DMS 273 (cell line): ENCODE measurements at regions not wholly inside any gene's neighbourhood (a gene's known extent, or its start where the extent isn't known, plus 50 kb on each side); places are given as distances from the start of the nearest gene placed in this dataset.
"Not testable (repeated sequence)": the region's sequence is repeated elsewhere in the genome, so short reads cannot be mapped to it uniquely, and the experiment has no call there.

Experiments used
- DNase-seq: peaks from one replicate; lab custom pipeline; 2025; ENCODE audit not compliant: unreplicated experiment; lab: John Stamatoyannopoulos, UW

GRCh38 chr1:95512925-95513324, 278.9 kb downstream of the RWDD3 start:
- peak; percentile 46 for DNase-seq

GRCh38 chr1:95517506-95517905, 283.5 kb downstream of the RWDD3 start:
- DNase-seq, result no peak

GRCh38 chr1:95518310-95518709, 284.3 kb downstream of the RWDD3 start:
- no peak for DNase-seq

DNA sequence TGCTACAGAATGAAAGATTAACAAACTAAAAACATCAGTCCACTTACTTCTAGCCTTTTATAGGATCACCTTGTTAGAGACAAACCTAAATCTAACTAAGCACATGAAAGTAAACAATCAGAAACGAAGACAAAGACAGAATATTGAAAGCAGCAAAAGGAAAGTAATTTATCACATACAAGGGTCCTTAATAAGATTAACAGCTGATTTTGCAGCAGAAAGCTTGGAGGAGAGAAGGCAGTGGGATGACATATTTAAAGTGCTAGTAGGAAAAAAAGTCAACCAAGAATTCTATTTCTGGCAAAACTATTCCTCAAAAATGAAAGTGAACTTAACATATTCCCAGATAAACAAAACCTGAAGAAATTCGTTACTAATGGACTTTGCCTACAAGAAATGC, 286.4 kb downstream of the RWDD3 start:
- no peak for DNase-seq

GRCh38 chr1:95532335-95532734, 298.3 kb downstream of the RWDD3 start:
- peak; percentile 49 for DNase-seq

DNA sequence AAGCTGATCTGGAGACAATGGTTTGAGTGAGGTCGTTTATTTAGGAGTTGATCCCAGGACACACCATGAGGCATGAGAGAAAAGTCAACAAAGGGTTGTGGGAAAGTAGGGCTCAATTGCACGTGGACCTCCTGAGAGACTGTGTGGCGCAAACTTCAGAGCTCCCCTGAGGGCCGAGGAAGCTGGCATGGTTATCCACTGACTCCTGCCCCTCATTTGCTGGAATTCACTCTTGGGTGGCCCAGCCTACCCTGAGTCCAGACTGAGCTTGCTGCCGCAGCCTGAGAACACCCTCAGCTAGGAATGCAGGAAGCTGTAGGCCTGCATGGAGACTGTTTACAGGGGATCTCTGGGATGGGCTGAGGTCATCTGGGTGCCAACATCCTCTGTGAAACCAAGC, 301.0 kb downstream of the RWDD3 start:
- no peak for DNase-seq

DNA sequence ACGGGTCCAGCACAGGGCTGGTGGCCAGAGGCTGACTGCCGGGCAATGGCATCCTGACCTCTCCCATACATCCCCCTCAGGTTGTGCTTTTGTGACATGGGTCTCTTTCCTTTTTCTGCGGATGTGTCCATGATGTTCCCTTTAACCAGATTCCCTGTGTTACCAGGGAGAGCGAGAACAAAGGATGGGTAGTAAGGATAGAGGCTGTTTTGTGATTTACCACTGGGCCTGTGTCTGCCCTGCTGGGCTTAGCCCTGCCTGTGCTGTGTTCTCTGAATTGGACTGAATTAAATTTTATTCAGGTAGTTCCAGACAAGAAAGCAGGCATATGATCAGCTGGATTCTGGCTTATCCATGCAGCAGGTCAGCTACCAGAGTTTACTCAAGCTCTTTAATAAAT, 301.6 kb downstream of the RWDD3 start:
- no peak for DNase-seq

DNA sequence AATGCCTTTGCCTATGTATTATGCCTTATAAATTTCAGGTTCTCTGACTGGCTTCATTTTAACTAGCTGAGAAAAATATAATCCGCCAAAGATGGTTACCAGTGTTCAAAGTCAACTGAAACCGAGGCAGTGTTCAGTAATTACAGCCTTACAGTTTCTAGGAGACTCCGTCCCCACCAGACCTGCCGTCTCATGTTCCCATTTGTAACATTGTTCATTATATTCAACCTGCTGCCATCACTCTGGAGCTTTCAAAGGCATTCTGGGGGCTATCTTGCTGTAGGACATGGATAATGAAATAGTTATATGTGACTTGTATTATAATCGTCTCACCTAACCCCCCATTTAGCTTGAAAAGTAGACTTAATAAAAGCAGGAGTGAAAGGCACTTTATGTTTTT, 302.5 kb downstream of the RWDD3 start:
- no peak for DNase-seq

DNA sequence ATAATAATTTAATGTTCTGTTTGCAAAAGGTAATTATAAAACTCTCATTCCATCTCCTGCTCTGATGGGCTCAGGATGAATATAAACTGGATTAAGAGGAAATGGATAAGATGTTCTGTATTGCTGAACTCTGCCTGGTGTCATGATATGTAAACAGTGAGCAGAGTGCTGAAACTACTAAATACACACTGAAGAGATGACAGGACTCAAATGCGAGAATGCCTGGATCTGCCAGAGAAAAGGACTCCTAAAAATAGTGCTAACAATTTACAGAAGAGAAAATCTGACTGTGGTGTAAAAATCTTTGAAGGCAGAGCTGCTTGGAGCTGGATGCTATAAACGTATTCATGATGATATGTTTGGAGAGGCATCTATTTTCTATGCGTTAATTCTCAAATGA, 303.2 kb downstream of the RWDD3 start:
- DNase-seq, result no peak

GRCh38 chr1:95538242-95538641, 304.2 kb downstream of the RWDD3 start:
- DNase-seq, result not testable (repeated sequence)

GRCh38 chr1:95542936-95543335, 308.9 kb downstream of the RWDD3 start:
- no peak for DNase-seq

- DNase-seq, result no peak
Measured at GRCh38 chr1:95547005-95547404, 313.0 kb downstream of the RWDD3 start.

DNA sequence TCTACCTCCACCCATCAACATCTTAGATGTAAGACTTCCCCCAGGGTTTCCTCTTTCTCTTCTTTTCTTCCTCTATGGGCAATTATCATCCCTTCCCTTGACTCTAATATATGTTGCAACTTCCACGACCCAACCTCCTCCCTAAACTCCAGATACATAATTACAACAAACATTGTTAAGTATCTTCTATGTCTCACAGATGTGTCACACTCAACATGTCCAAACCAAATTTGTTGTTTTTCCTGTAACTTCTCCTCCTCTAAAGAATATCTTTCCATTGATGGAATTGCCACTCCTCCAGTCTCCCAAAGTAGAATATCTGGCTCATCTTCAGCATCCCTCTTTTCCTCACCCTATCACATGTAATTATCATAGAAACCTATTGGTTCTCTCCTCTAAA, 314.2 kb downstream of the RWDD3 start:
- no peak for DNase-seq

DNA sequence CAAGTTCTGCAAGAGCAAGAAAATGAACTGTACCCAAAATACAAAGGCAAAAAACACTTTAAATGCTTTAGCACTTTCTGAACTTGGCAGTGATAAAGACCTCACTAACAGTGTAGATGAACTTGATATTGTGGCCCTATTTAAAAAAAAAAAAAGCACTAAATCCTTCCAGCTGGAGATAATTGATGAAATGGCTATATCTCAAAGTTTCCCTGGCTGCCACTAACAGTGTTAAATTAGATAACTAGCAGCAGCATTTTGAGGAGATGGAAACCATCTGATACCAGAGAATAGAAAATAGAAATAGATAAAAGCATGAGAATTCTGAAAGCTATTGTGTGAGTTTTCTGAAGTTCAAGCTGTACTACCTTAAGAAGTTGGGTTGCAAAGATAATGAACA, 317.2 kb downstream of the RWDD3 start:
- DNase-seq, result no peak

- DNase-seq, result no peak
Measured at GRCh38 chr1:95553595-95553994, 319.6 kb downstream of the RWDD3 start.

DNA sequence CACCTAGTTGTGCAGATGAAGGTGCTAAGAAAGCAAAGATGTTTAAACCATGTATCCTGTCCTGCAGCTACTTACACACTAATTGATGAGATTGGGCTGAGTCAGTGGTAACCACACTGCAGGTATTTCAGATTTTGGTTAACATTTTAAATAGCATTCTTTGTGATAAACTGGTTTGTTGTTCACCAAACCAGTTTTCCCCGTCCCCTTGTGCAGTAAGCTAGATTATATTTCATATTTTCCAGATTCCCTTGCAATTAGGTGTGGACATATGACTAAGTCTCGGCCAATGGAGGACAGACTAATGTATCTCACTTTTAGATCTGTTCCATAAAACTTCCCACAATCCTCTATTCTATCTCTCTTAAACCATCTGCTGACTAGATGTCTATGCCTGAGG, 320.4 kb downstream of the RWDD3 start:
- no peak for DNase-seq

GRCh38 chr1:95558791-95559190, 324.8 kb downstream of the RWDD3 start:
- no peak for DNase-seq

GRCh38 chr1:95561346-95561745, 327.3 kb downstream of the RWDD3 start:
- no peak for DNase-seq

GRCh38 chr1:95562230-95562629, 328.2 kb downstream of the RWDD3 start:
- DNase-seq, result no peak

- no peak for DNase-seq
Measured at GRCh38 chr1:95572002-95572401, 338.0 kb downstream of the RWDD3 start.

- no peak for DNase-seq
Measured at GRCh38 chr1:95572962-95573361, 339.0 kb downstream of the RWDD3 start.

- DNase-seq, result no peak
Measured at GRCh38 chr1:95575291-95575690, 341.3 kb downstream of the RWDD3 start.

- DNase-seq, result no peak
Measured at GRCh38 chr1:95578462-95578861, 344.5 kb downstream of the RWDD3 start.

DNA sequence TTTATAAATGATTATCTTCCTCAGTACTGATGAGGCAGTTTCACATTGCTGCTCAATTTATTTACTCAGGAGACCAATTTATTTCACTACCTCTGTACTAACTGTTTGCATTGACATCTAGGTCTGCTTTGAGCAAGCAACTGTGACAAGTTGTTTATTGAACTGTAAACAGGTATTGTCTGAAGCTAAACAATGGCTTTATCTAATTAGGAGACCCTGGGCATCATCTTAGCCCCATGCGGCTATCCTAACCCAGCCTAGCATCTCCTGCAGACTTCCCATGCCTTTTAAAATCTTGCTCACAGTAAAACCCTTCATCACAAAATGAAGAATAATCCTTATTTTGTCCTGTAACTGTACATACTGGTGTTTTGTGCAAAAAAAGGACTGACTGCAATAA, 348.2 kb downstream of the RWDD3 start:
- no peak for DNase-seq
